EH (cell line): ENCODE measurements at regions not wholly inside any gene's neighbourhood (a gene's known extent, or its start where the extent isn't known, plus 50 kb on each side); places are given as distances from the start of the nearest gene placed in this dataset.

Experiments
- DNase-seq: peaks from one replicate; pipeline ENCODE4 v3.0.0-alpha.2; 2015; ENCODE audit warnings: low read depth

DNA sequence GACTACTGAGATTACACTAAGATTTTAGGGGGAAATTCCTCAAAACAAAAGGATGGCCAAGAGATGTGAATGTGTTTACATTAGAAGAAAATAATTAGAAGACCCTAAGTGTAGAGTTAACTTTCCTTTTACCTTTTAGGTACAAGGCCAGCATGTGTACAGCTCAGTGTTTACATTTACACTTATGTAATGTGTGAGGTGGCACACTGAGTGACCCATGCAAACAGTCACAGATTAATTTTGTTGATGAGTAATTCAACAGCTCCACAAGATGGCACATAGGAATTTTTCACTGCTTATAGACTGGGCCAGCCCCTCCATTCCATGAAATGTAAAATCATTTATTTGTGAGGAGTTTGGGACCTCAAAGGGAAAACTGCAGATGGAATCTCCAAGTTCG, 90.1 kb upstream of the SLC12A2 start:
- no peak for DNase-seq

DNA sequence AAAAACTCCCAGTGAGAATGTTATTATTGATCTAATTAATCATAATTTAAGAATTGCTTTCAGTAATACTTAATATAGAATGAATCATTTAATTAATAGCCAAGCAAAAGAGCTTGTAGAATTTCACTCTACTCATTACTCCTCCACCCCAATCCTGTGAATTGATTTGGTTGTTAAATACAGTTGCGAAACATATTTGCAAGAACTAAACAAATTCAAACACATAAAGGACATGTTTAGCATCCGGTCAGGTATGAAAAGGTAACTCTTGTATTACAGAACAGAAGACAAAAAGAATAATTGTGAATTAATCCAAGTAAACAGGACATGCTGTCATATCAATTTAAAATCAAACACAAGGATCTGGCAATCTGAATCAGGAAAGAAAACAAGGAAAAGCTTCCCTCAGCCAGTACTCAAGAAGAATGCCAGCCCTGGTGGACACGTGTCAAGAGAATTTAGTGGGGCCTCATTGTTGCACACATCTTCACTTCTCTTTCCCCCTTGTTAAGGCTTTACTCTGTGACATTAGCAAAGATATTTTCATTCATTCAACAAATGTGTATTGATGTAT, 89.4 kb upstream of the SLC12A2 start:
- no peak for DNase-seq

DNA sequence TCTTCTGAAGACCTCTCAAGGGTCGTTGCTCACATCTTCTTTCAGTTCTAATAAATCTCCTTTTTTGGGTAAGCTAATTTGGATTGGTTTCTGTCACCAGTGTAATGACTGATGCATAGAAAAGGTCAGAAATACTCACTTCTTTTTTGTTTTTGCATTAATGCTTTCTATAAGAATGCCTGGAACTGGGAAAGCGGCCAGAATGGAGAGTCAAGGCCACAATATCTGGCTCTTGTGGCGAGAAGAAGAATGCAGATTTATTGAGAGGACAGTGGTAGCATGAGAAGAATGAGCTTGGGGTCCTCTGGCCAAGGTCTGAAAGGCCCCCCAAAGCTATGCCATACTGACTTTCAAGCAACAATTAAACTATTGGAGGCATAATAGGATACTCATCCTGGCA, 88.0 kb upstream of the SLC12A2 start:
- peak; percentile 58 for DNase-seq

DNA sequence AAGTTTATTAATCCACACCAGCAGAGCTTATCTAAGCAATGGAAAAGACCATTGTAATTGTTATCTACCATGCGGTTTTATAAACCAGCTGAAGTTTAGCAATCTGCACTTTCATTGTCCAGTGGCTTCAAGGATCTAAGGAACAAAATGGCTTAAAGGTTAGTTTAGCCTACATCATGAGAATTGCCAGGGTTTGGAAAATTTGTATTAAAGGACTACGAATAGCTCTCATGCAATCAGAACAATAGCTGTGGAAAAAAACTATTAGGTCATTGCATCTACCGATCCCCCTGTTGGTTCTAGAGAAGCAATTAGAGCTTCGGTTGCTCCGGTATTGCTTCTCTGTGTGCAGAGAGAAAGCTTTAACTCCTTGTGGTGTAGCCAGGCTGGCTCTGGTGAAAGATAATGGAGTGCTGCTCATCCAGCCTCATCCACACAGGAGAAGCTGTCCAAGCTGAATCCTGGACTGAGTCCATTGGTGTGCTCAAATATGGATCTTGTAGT, 86.3 kb upstream of the SLC12A2 start:
- no peak for DNase-seq

DNA sequence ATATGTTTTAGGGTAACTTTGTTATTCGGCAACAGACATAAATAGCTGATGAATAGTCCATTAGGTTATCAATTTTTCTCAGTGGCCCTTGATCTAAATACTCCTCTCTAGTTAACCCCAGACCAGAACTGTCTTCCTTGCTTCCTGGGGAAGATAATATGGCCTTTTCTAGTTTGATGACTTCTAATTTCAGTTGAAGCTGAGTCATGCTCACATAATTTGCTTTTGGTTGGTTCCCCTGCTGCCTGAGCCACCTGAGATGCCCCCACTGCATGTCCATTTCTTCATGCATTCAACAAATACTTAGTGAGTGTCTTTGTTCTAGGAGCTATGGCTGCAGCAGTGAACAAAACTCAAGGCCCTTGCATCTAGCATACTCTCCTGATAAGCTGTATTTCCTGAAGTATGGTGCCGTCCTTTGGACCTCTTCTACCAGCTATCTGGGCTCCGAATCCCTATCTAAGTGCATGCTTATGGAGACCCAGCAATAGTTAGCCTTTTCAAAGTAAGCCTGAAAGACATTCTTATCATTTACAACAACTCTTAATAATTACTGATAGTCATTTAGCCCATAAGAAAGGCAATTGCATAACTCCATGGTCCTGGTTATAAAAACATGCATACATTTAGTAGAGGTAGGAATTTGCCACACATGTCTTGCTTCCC, 84.5 kb upstream of the SLC12A2 start:
- DNase-seq = no peak

DNA sequence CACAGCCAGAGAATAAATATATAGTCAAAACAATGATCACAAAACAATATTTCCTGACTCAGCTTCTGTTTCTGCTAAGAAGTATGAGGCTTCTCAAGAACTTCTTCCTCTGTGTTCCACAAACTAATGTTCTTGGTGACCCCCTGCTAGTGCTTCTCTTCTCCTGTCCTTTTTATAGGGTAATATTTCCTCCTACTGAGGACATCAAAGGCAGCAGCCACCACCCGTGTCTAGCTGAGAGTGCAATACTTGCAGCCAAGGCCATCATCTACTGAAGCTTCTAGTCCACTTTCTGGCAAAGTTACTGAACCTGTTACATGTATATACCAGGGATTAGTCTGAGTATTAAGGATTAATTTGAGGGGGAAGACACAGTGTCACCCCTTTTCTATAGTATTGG, 83.7 kb upstream of the SLC12A2 start:
- no peak for DNase-seq

DNA sequence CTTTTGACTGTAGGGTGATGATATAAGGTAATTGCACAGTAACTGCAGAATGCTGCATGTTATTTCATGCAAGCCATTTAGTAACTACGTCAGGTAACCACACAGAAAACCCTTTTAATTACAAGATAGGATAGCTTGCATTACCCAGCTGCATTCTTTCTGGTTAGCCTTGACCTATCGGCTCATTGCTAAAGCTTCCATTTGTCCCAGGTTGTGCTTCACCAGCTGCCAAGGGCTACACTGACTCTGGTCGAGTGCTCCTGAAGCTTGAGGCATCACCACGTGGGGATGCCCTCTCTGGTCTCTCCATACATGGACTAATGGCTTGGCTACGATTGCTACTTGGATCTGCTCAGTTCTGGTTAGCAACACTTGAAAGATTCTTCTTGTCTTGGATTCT, 81.1 kb upstream of the SLC12A2 start:
- DNase-seq = no peak

DNA sequence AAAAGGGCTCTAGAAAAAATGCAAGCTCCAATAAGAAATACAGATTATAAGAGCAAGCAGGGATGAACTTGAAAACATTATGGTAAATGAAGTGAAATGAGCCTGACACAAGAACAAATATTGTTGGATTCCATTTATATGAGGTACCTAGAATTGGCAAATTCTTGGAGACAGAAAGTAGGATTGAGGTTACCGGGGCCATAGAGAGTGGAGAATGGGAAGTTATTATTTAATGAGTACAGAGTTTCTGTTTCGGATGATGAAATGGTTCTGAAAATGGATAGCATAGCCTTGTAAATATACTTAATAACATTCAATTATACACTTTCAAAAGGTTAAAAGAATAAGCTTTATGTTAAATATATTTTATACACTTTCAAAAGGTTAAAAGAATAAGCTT, 75.6 kb upstream of the SLC12A2 start:
- DNase-seq = no peak

DNA sequence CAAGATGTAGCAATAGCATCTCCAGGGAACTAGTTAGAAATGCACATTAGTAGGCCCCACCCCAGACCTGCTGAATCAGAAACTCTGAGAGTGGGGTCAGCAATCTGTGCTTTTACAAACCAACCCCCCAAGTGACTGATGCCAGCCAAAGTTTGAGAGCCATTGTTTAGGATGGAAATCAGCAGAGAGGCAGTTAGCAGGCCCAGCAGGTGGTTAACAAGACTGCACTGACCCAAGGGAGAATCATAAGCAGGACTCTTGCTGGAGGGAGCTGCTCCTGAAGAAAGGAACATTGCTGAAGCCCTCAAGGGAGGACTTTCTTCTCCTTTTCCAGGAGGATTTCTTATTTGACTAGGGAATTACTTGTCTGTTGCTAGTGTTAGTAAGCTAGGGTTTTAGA, 74.2 kb upstream of the SLC12A2 start:
- DNase-seq = no peak

DNA sequence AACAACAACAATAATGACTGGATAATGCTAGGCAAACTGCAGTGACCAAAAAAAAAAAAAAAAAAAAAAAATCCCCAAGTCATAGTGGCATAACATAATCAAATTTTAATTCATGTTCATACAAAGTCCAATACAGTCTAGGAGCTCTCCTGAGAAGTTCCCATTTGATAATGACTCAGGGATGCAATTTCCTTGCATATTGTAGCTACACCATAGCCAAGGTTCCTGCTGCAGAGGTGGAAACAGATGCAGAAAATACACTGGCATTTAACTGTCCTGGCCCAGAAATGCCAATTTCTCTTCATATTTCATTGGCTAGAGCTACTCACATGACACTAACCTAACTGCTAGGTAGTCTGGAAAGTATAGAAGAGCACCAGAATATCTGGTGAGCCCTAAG, 72.2 kb upstream of the SLC12A2 start:
- no peak for DNase-seq

DNA sequence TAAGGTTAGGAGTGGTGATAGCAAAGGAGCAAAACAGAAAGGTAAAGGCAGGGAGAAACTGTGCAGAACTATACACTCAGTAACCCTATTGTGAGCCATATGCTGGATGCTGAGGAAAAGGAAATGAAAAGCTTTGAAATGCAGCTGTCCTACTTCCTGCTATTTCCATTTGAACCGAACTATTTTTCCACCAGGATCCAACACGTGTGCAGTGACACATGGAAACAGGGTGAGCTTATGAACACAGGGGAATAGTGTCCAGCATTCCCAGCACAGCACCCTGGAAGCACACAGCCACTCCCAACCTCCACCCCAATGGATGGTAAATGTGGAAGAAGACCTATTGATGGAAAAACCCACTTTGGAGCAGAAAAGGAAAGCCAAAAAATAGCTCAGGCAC, 69.0 kb upstream of the SLC12A2 start:
- no peak for DNase-seq

DNA sequence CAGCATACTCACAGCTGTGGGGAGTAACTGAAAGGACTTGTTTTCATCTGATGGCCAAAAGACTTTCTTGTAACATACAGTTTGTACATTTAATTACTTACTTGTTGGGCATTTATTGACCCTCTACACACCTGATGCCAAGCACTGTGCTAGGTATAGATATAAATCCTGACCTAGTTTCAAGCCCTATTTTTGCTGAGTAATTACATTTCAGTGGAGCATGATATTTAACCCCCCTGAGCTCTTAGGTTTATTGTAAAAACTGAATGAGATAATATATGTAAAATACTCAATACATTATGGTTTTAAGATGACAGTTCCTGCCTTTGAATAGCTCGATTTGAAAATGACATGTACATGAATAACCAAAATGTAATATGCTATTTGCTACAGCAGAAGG, 68.1 kb upstream of the SLC12A2 start:
- no peak for DNase-seq

DNA sequence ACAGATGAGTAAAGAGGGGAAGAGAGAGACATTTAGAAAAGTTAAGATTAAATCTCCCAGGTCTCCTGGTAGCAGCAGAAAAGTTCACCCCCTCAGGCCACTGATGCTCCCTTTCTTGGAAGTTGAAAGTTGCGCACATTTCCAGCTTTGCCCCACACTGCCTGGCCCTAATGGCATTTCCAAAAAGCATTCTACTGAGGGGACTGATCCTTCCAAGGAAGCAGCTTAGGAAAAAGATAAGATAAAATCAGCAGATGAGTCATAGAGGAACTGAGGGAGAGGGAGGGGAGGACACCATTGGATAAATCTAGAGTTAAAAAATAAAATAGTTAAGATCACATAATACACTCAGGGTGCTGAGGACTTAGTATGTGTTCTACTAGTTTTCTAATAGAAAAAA, 67.6 kb upstream of the SLC12A2 start:
- DNase-seq = peak; percentile 53

DNA sequence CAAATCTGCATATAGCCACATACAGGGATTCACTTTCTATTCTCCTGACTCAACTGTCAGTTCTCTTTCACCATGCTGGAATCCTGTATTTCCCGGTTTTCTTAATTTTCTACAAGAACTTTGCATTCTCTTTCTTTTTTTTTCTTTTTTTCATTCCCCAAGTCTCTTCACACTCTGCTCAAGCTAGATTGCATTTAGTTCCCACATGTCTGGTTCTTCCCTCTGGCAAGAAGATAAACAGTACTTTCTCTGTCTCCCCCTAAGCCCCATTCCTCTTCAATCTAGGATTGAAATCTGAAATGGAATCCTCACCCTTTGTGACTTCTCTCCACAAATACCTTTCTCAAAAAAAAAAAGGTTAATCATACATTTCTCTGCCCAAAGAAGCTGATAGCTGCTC, 64.2 kb upstream of the SLC12A2 start:
- no peak for DNase-seq

DNA sequence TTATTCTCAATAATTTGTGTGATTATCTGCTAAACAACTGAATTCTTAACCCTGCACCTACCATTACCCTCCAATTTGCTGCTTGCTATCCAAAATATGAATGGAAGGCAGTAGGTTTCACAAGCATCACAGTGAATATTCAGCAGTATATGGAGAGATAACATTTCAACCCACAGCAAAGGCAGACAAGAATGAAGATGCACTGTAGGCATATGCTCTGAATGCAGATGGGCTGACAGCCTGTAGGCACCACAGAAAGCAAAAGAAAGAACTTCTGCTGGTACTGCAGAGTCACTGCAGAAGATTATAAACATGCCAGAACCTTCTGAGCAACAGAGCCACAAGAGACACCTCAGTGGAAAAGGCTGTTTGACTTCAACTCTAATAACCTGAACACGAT, 63.6 kb upstream of the SLC12A2 start:
- no peak for DNase-seq

DNA sequence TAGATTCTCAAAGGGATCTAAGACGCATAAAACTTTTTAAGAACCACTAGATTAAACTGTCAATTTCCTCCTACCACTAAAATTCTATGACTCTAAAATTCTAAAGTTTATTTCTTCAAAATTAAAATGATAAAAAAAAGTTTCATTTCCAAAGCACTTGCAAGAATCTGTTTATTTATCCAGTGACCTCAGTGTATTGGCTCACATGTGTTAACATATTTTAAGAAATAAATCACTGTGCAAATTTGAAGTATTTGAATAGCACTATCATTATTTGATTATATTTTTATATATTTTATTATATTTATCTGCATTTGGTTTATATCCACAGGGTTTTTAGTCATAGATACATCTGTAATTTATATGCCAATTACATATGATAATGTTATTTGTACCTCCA, 62.2 kb upstream of the SLC12A2 start:
- peak; percentile 53 for DNase-seq
